OCI-LY1 (cell line): ENCODE measurements at regions not wholly inside any gene's neighbourhood (a gene's known extent, or its start where the extent isn't known, plus 50 kb on each side); places are given as distances from the start of the nearest gene placed in this dataset.

Source experiments
- EZH2 ChIP-seq: fragments of 200-600 bp; sonication (generic), shearing (Covaris generic); IDR thresholded peaks from 2 replicates; pipeline ENCODE4 v1.8.0; 2017; ENCODE audit warnings: borderline replicate concordance, mixed run types, mild to moderate bottlenecking, antibody characterized with exemption, low read length, moderate library complexity, mixed read lengths
- TF ChIP-seq, protein P1 (sequence below): fragments of 200-600 bp; sonication (generic), shearing (Covaris generic); IDR thresholded peaks from 2 replicates; pipeline ENCODE4 v1.5.1; 2017; ENCODE audit warnings: mild to moderate bottlenecking, antibody characterized with exemption, low read length, moderate library complexity, mixed read lengths

DNA sequence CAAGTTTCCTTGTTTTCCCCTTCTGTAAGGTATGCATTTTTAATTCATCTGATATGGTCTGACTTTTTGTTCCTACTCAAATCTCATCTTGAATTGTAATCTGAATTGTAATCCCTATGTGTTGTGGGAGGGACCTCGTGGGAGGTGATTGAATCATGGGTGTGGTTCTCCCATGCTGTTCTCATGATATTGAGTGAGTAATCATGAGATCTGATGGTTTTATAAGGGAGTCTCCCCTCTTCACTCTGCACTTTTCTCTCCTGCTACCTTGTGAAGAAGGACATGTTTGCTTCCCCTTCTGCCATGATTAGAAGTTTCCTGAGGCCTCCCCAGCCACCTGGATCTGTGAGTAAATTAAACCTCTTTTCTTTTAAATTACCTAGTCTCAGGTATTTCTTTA lies 476.1 kb downstream of the LPIN1 start:
- TF ChIP-seq, protein P1, sequence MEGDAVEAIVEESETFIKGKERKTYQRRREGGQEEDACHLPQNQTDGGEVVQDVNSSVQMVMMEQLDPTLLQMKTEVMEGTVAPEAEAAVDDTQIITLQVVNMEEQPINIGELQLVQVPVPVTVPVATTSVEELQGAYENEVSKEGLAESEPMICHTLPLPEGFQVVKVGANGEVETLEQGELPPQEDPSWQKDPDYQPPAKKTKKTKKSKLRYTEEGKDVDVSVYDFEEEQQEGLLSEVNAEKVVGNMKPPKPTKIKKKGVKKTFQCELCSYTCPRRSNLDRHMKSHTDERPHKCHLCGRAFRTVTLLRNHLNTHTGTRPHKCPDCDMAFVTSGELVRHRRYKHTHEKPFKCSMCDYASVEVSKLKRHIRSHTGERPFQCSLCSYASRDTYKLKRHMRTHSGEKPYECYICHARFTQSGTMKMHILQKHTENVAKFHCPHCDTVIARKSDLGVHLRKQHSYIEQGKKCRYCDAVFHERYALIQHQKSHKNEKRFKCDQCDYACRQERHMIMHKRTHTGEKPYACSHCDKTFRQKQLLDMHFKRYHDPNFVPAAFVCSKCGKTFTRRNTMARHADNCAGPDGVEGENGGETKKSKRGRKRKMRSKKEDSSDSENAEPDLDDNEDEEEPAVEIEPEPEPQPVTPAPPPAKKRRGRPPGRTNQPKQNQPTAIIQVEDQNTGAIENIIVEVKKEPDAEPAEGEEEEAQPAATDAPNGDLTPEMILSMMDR, result no peak
- TF ChIP-seq EZH2, result no peak
